Umbilical cord (tissue), 1 donor: ENCODE measurements at regions not wholly inside any gene's neighbourhood (a gene's known extent, or its start where the extent isn't known, plus 50 kb on each side); places are given as distances from the start of the nearest gene placed in this dataset.
"Not testable (repeated sequence)": the region's sequence is repeated elsewhere in the genome, so short reads cannot be mapped to it uniquely, and the experiment has no call there.

ENCODE experiments used
- DNase-seq: peaks from one replicate; pipeline ENCODE4 v3.0.0-alpha.2; 2015; ENCODE audit warnings: low spot score

DNA sequence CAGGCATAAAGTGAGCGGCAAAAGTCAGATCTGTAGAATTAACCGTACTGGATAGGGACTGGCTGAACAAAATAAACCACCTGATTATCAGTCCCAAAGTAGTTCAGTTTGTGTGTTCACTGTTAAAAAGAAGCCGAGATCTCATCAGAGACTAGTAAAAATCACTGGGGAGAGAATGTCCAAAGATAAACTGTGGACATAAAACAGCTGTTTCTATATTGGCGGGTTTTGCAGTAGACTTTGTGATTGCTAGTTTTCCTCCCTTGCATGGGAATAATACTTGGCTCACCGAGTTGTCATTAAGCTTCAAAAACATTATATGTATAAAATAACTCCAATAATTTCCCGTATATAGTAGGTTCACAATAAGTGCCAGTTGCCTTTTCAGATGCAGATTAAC lies 114.2 kb upstream of the ID4 start:
- DNase-seq: no peak

DNA sequence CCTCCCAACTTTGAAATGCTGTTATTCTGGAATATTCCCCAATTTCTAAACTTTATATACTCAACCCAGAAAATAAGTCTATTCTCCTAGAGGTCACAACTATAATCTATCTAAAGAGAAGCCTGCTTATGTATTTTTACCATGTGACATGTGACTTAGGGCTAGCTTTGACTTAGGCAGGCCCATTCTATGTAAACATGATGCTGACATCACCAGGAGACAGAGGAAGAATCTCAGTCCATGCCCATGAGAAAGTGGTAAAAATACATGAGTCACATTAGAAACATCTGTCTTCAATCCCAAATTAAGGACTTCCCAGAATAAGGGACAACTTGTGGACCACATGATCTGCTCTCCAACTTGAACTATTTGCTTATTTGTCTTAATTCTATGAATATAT lies 113.6 kb upstream of the ID4 start:
- peak; percentile 37 for DNase-seq

DNA sequence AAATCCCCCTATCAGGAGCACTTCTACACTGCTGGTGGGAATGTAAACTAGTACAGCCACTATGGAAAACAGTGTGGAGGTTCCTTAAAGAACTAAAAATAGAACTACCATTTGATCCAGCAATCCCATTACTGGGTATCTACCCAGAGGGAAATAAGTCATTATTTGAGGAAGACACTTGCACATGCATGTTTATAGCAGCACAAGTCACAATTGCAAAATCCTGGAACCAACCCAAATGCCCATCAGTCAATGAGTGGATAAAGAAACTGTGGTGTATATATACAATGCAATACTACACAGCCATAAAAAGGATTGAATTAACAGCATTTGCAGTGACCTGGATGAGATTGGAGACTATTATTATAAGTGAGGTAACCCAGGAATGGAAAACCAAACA lies 111.7 kb upstream of the ID4 start:
- DNase-seq: not testable (repeated sequence)

GRCh38 chr6:19731282-19731681 lies 105.9 kb upstream of the ID4 start:
- DNase-seq: no peak

GRCh38 chr6:19734061-19734460 lies 103.1 kb upstream of the ID4 start:
- no peak for DNase-seq

DNA sequence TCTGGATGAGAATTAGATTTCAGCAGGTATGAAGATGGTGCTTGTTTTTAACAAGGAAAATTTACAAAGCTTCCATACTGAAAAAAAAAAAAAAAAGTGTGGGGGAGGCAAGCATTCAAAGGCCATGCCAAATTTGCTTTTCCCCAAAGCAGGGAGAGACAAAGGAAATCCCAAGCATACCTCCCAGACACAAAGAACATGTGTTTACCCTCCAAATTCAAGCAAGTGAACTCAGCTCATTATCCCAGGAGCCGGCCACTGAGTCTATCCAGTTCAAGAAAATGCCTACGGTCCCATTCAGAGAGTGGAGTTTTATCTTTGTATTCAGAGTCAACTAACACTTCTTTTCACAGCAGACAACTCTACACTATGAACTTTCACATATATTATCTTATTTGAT lies 102.7 kb upstream of the ID4 start:
- no peak for DNase-seq

DNA sequence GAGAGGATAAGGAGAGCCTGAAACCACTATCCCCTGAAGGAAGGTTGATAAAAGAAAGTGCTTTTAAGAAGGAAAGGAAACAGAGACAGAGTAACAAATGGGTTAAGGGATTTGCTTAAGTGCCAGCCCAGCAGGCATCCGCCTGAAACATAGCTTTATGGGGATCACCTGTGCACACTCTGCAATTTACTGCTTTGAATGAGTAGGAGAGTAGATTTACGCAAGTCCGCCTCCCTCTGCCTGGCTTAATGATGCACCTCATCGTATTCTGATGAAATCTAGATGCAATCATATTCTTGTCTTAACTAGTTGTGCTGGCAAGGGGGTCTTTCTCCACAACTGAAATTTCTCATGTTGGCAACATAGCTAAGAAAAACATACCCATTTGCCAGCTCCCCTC lies 101.1 kb upstream of the ID4 start:
- DNase-seq: no peak

DNA sequence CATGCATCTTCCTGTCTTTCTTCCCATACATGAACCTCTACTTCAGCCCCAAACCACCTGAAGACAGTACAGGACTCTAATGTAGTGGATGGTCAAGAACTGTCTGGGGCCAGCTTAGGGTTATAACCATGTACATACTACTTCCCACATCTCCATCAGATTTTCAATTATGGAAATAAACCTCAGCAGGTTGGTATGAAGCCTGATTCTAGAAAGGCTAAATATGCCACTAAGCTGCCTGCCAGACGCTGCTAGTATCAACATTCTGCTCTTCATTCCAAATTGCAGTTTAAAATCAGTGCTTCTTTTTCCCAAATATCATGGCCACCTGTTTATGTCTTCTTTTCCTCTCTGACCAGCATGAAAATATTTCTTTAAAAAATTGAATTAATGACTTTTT lies 99.2 kb upstream of the ID4 start:
- no peak for DNase-seq

DNA sequence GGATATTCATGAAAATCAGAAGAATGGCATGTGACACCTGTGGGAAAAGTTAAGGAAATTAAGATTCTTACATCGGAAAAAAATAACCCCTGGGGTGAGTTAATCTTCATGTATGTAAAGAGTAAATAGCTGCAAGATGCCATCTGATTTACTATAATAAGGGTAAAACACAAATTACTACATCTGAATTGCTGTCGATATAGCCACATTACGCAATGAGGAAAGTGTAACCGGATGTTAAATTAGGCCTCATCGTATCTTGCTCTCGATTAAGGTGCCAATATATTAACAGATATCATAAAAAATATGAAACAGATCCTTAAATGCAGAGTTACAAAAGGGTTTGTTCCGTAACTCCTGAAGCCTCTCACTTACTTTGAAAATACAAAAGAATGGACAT lies 87.4 kb upstream of the ID4 start:
- no peak for DNase-seq

- no peak for DNase-seq
These were observed 84.4 kb upstream of the ID4 start for GRCh38 chr6:19752746-19753145.

- no peak for DNase-seq
These were observed 83.3 kb upstream of the ID4 start for GRCh38 chr6:19753826-19754225.

GRCh38 chr6:19754686-19755085 lies 82.5 kb upstream of the ID4 start:
- DNase-seq: no peak

GRCh38 chr6:19755181-19755580 lies 82.0 kb upstream of the ID4 start:
- no peak for DNase-seq

DNA sequence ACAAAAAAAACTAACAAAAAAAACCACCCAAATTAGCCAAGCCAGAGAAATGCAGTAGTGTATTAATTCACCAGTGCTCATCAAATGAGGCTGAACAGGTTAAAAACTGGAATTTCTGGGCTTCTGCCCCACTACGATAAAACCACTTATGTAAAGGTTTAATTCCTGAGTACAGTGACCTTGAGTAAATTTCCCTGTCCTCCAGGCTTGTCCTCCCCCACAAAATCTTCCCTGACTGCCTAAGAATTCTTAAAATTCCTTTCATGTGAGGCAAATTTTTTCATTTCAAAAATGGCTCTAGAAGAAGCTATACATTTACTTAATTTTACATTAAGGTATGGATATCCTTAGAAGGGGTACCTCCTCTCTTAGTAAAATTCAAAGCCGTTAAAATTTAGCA lies 80.1 kb upstream of the ID4 start:
- DNase-seq: peak; percentile 9

GRCh38 chr6:19759117-19759880 lies 77.9 kb upstream of the ID4 start:
- no peak for DNase-seq

- no peak for DNase-seq
These were observed 76.0 kb upstream of the ID4 start for GRCh38 chr6:19761121-19761520.

DNA sequence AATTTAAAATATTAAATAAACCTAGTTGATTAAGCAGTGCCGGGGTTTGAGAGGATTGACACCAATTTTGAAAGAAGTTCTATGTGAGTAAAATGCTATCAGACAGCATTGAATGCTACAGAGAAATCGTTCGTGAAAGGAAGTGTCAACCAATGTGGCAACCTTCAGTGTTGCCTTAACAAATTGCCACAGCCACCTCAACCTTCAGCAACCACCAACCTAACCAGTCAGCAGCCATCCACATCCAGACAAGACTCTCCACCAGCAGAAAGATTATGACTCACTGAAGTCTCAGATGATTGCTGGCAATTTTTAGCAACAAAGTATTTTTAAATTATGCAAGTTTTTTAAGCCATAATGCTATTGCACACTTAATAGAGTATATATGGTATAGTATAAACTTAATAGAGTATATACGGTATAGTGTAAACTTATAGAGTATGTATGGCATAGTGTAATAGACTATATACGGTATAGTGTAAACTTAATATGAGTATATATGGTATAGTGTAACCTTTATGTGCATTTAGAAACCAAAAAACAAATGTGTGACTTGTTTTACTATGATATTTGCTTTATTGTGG lies 65.3 kb upstream of the ID4 start:
- no peak for DNase-seq

- DNase-seq: no peak
These were observed 64.3 kb upstream of the ID4 start for GRCh38 chr6:19772891-19773290.

DNA sequence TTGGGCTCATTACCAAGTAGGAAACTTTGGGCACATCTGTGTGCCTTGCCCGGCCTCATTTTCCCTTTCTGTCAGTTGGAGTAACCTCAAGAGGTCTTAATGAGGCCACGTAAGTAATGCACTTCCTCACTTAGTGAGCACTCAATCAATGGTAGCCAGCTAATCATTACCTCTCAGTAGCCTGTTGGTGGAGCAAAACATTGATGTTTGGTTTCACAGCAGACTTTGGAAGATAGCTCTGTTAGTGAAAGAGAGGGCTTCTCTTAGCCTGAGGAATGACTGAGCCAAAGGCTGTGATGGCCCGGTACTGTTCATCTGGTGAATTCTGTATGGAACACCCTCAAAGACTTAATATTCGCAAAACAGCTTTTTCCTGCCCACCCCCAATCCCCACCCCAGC lies 55.9 kb upstream of the ID4 start:
- DNase-seq: no peak

GRCh38 chr6:19782588-19782987 lies 54.6 kb upstream of the ID4 start:
- no peak for DNase-seq
